Erythroblast (primary cell): ENCODE measurements at regions not wholly inside any gene's neighbourhood (a gene's known extent, or its start where the extent isn't known, plus 50 kb on each side); places are given as distances from the start of the nearest gene placed in this dataset.
A peak's percentile ranks its signal among the peaks of the same experiment; 100 is the strongest.
"Not testable (repeated sequence)": the region's sequence is repeated elsewhere in the genome, so short reads cannot be mapped to it uniquely, and the experiment has no call there.

Experiments used
- DNase-seq, 2 experiments: peaks; one replicate each; lab custom pipeline; 2025; lab: John Stamatoyannopoulos, UW
- GATA1 ChIP-seq: IDR thresholded peaks from 2 replicates; pipeline ENCODE4 v1.6.1; 2011; ENCODE audit warnings: low read depth, mild to moderate bottlenecking, control low read depth, low read length, moderate library complexity
- POLR2A ChIP-seq: IDR thresholded peaks from 2 replicates; pipeline ENCODE4 v1.6.1; 2011; ENCODE audit warnings: mild to moderate bottlenecking, low read length

- DNase-seq = peak; percentile 28 to 44
- TF ChIP-seq POLR2A (no peak), GATA1 (no peak)
These were observed 68.5 kb upstream of the ZNF184 start for GRCh38 chr6:27541212-27541932.

- TF ChIP-seq POLR2A = no peak
- TF ChIP-seq GATA1 = no peak
- DNase-seq = no peak
These were observed 66.6 kb upstream of the ZNF184 start for GRCh38 chr6:27539551-27539950.

GRCh38 chr6:27532820-27533538, 60.1 kb upstream of the ZNF184 start:
- no peak for DNase-seq
- no peak for TF ChIP-seq GATA1
- no peak for TF ChIP-seq POLR2A

- no peak for DNase-seq
- TF ChIP-seq POLR2A (no peak), GATA1 (no peak)
These were observed 59.0 kb upstream of the ZNF184 start for GRCh38 chr6:27531772-27532459.

- DNase-seq = not testable (repeated sequence)
These were observed 56.9 kb upstream of the ZNF184 start for GRCh38 chr6:27529796-27530195.

- no peak for TF ChIP-seq GATA1
- TF ChIP-seq POLR2A = no peak
- DNase-seq = no peak
These were observed 55.8 kb upstream of the ZNF184 start for GRCh38 chr6:27528714-27529113.
